Natural killer cell (primary cell): ENCODE measurements at regions not wholly inside any gene's neighbourhood (a gene's known extent, or its start where the extent isn't known, plus 50 kb on each side); places are given as distances from the start of the nearest gene placed in this dataset.

Experiments
- ATAC-seq, 3 donors: fragments of 150-1000 bp in 2 of 3; fragments of 200-7000 bp in 1 of 3; cut with Tn5 transposase; 1 replicate in 1 of 3; 2 replicates in 2 of 3; pipeline ENCODE4 v1.10.0; 2021; ENCODE audit warnings: mild to moderate bottlenecking in 2 of 3, moderate library complexity in 2 of 3
- DNase-seq, 2 donors: peaks; one replicate each; pipeline versions ENCODE4 v3.0.0 to v3.0.0-alpha.2; 2013 to 2021; ENCODE audit warnings: mixed read lengths in 1 of 2
- H3K27ac ChIP-seq: one replicate; pipeline ENCODE4 v1.5.1; 2013; ENCODE audit warnings: mild to moderate bottlenecking, low read length
- H3K27me3 ChIP-seq: one replicate; pipeline ENCODE4 v1.6.1; 2013; ENCODE audit warnings: low read length; ENCODE audit not compliant: control insufficient read depth, insufficient read depth
- H3K36me3 ChIP-seq: one replicate; pipeline ENCODE4 v1.6.1; 2013; ENCODE audit warnings: low read length; ENCODE audit not compliant: control insufficient read depth, insufficient read depth
- H3K4me1 ChIP-seq: one replicate; pipeline ENCODE4 v1.6.1; 2013; ENCODE audit warnings: low read length; ENCODE audit not compliant: control insufficient read depth, insufficient read depth
- H3K4me3 ChIP-seq: one replicate; pipeline ENCODE4 v1.5.1; 2013; ENCODE audit warnings: low read length
- H3K9me3 ChIP-seq: one replicate; pipeline ENCODE4 v1.6.1; 2013; ENCODE audit warnings: low read length; ENCODE audit not compliant: control insufficient read depth, insufficient read depth
- H3K27ac Mint-ChIP-seq, 2 donors: one replicate each; pipeline ENCODE4 v1.8.0; 2022; ENCODE audit warnings: mild to moderate bottlenecking in 2 of 2, mixed read lengths in 2 of 2, moderate library complexity in 1 of 2
- H3K27me3 Mint-ChIP-seq, 2 donors: one replicate each; pipeline ENCODE4 v1.8.0; 2022; ENCODE audit warnings: low read depth in 2 of 2, mixed read lengths in 2 of 2
- H3K36me3 Mint-ChIP-seq: one replicate; pipeline ENCODE4 v1.8.0; 2022; ENCODE audit warnings: mixed read lengths
- H3K4me1 Mint-ChIP-seq, 2 donors: one replicate each; pipeline ENCODE4 v1.8.0; 2022; ENCODE audit warnings: mixed read lengths in 2 of 2
- H3K4me3 Mint-ChIP-seq: one replicate; pipeline ENCODE4 v1.8.0; 2022; ENCODE audit warnings: mild to moderate bottlenecking, moderate library complexity, mixed read lengths
- H3K9me3 Mint-ChIP-seq, 2 donors: one replicate each; pipeline ENCODE4 v1.8.0; 2022; ENCODE audit warnings: mixed read lengths in 2 of 2
- WGBS: methylation state at CpG from one replicate; pipeline ENCODE4 v1.1.7; 2013; ENCODE audit warnings: missing lambda C conversion rate; ENCODE audit not compliant: insufficient coverage; 5-methylcytosine and 5-hydroxymethylcytosine counted together
- intact Hi-C: fragments of 100-400 bp; cut with micrococcal nuclease; formaldehyde crosslinking; loops from one replicate; pipeline ENCODE4 v1.14.2; 2022
- TF ChIP-seq, protein P1 (sequence below): fragments of 200-600 bp; IDR thresholded peaks from one replicate; pipeline ENCODE4 v1.8.0; 2022; ENCODE audit warnings: antibody characterized with exemption

- no peaks in the 10 kb centered on the region for H3K36me3 Mint-ChIP-seq
Observed at GRCh38 chr7:82594665-82595064, 151.1 kb upstream of the CACNA2D1 start.

GRCh38 chr7:82593780-82594179 lies 150.2 kb upstream of the CACNA2D1 start:
- Histone ChIP-seq H3K4me3 (no peak overlapping the region), H3K36me3 (no peaks in the 10 kb centered on the region), H3K4me1 (no peaks in the 10 kb centered on the region), H3K9me3 (no peaks in the 10 kb centered on the region), H3K27ac (no peak overlapping the region), H3K27me3 (no peaks in the 10 kb centered on the region)
- Mint-ChIP-seq H3K9me3 (no peaks in the 10 kb centered on the region), H3K4me1 (no peaks in the 10 kb centered on the region), H3K27ac (no peak overlapping the region), H3K36me3 (no peaks in the 10 kb centered on the region), H3K4me3 (no peak overlapping the region), H3K27me3 (no peaks in the 10 kb centered on the region)
- DNase-seq = no peak
- intact Hi-C loops = no loop called here
- ATAC-seq = no peak
- 58% methylated on average over 1 of the region's 3 CpGs for WGBS
- TF ChIP-seq, protein P1, sequence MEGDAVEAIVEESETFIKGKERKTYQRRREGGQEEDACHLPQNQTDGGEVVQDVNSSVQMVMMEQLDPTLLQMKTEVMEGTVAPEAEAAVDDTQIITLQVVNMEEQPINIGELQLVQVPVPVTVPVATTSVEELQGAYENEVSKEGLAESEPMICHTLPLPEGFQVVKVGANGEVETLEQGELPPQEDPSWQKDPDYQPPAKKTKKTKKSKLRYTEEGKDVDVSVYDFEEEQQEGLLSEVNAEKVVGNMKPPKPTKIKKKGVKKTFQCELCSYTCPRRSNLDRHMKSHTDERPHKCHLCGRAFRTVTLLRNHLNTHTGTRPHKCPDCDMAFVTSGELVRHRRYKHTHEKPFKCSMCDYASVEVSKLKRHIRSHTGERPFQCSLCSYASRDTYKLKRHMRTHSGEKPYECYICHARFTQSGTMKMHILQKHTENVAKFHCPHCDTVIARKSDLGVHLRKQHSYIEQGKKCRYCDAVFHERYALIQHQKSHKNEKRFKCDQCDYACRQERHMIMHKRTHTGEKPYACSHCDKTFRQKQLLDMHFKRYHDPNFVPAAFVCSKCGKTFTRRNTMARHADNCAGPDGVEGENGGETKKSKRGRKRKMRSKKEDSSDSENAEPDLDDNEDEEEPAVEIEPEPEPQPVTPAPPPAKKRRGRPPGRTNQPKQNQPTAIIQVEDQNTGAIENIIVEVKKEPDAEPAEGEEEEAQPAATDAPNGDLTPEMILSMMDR = no peak

More at GRCh38 chr7:82594665-82595064, 151.1 kb upstream of the CACNA2D1 start:
- Histone ChIP-seq H3K27ac (no peak overlapping the region), H3K9me3 (no peaks in the 10 kb centered on the region), H3K36me3 (no peaks in the 10 kb centered on the region), H3K4me1 (no peaks in the 10 kb centered on the region), H3K27me3 (no peaks in the 10 kb centered on the region), H3K4me3 (no peak overlapping the region)
- intact Hi-C loops = no loop called here
- no peak for DNase-seq
- no peak for ATAC-seq
- no peaks in the 10 kb centered on the region for H3K4me1 Mint-ChIP-seq
- no peak overlapping the region for H3K4me3 Mint-ChIP-seq
- H3K9me3 Mint-ChIP-seq = no peaks in the 10 kb centered on the region
- no peak overlapping the region for H3K27ac Mint-ChIP-seq
- TF ChIP-seq, protein P1 = no peak
- WGBS = 71% methylated on average over 5 of the region's 6 CpGs
- H3K27me3 Mint-ChIP-seq = no peaks in the 10 kb centered on the region

GRCh38 chr7:82592416-82592815 lies 148.8 kb upstream of the CACNA2D1 start:
- Histone ChIP-seq H3K27me3 (no peaks in the 10 kb centered on the region), H3K4me1 (no peaks in the 10 kb centered on the region), H3K36me3 (no peaks in the 10 kb centered on the region), H3K4me3 (no peak overlapping the region), H3K27ac (no peak overlapping the region), H3K9me3 (no peaks in the 10 kb centered on the region)
- Mint-ChIP-seq H3K27ac (no peak overlapping the region), H3K36me3 (no peaks in the 10 kb centered on the region), H3K27me3 (no peaks in the 10 kb centered on the region), H3K9me3 (no peaks in the 10 kb centered on the region), H3K4me1 (no peaks in the 10 kb centered on the region), H3K4me3 (no peak overlapping the region)
- intact Hi-C loops = no loop called here
- no peak for DNase-seq
- TF ChIP-seq, protein P1 = no peak
- no peak for ATAC-seq
- no CpG with 5 or more reads among the region's 1 CpG for WGBS

DNA sequence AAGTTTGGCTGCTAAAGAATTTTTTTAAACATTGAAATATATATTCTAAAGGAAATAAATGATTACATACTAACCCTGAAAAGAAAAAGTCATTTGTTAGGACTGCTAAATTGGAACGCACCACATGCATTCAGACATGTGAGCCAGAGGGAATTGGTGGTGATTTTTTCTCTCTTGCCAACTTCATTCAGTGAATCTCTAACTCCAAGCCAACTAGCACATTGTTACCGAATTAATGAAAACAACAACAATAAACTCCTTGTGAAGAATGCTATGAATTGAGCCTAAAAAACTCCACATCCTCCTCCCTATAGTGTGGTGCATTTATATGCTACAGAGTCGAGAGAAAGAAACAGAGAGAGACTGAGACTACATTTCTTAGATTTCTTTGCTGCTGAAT lies 135.5 kb upstream of the CACNA2D1 start:
- intact Hi-C loops = loop anchor here (10.0 kb wide), 2 partner anchors 534 to 1094 kb away; no protein-coding TSS in a partner anchor
- Mint-ChIP-seq H3K27ac (no peak overlapping the region), H3K27me3 (no peaks in the 10 kb centered on the region), H3K4me1 (no peaks in the 10 kb centered on the region), H3K36me3 (no peaks in the 10 kb centered on the region), H3K4me3 (no peak overlapping the region), H3K9me3 (peaks cover 0 to 3% of the 10 kb centered on the region in 2 donors)
- no peaks in the 10 kb centered on the region for H3K4me1 ChIP-seq
- no peak overlapping the region for H3K27ac ChIP-seq
- ATAC-seq (no peak), DNase-seq (no peak)
- no peak overlapping the region for H3K4me3 ChIP-seq
- H3K27me3 ChIP-seq = no peaks in the 10 kb centered on the region
- 64% methylated on average over 1 of the region's 3 CpGs for WGBS
- TF ChIP-seq, protein P1 = no peak
- no peaks in the 10 kb centered on the region for H3K36me3 ChIP-seq
- H3K9me3 ChIP-seq = no peaks in the 10 kb centered on the region
